Fibroblast of pulmonary artery (primary cell): ENCODE measurements at regions not wholly inside any gene's neighbourhood (a gene's known extent, or its start where the extent isn't known, plus 50 kb on each side); places are given as distances from the start of the nearest gene placed in this dataset.

ENCODE experiments used
- DNase-seq: peaks from one replicate; pipeline ENCODE4 v3.0.0-alpha.2; 2010; ENCODE audit warnings: low read depth
- H3K4me3 ChIP-seq: replicated peaks from 2 replicates; pipeline ENCODE4 v1.5.1; 2011; ENCODE audit warnings: low read depth, mild to moderate bottlenecking, control low read depth, low read length, moderate library complexity
- CTCF ChIP-seq: IDR thresholded peaks from 2 replicates; pipeline ENCODE4 v1.5.1; 2011; ENCODE audit warnings: mild to moderate bottlenecking, control low read depth, low read length, inconsistent platforms; ENCODE audit errors: missing control alignments

GRCh38 chr14:34187519-34188044 lies 236.7 kb upstream of the EGLN3 start:
- no peak overlapping the region for H3K4me3 ChIP-seq
- TF ChIP-seq CTCF: no peak
- DNase-seq: no peak

- no peak for DNase-seq
- no peak for TF ChIP-seq CTCF
- no peak overlapping the region for H3K4me3 ChIP-seq
Measured at GRCh38 chr14:34187061-34187460, 236.2 kb upstream of the EGLN3 start.

- H3K4me3 ChIP-seq: no peak overlapping the region
- no peak for DNase-seq
- no peak for TF ChIP-seq CTCF
Measured at GRCh38 chr14:34184126-34184525, 233.3 kb upstream of the EGLN3 start.

GRCh38 chr14:34183478-34183877 lies 232.6 kb upstream of the EGLN3 start:
- no peak for TF ChIP-seq CTCF
- H3K4me3 ChIP-seq: no peak overlapping the region
- DNase-seq: no peak

GRCh38 chr14:34181338-34181737 lies 230.5 kb upstream of the EGLN3 start:
- DNase-seq: no peak
- no peak overlapping the region for H3K4me3 ChIP-seq
- TF ChIP-seq CTCF: no peak

GRCh38 chr14:34180869-34181268 lies 230.0 kb upstream of the EGLN3 start:
- no peak overlapping the region for H3K4me3 ChIP-seq
- no peak for TF ChIP-seq CTCF
- no peak for DNase-seq

- DNase-seq: no peak
- no peak overlapping the region for H3K4me3 ChIP-seq
- no peak for TF ChIP-seq CTCF
Measured at GRCh38 chr14:34180434-34180833, 229.6 kb upstream of the EGLN3 start.
